ENCODE measurements at regions not wholly inside any gene's neighbourhood (a gene's known extent, or its start where the extent isn't known, plus 50 kb on each side); places are given as distances from the start of the nearest gene placed in this dataset.

DNA sequence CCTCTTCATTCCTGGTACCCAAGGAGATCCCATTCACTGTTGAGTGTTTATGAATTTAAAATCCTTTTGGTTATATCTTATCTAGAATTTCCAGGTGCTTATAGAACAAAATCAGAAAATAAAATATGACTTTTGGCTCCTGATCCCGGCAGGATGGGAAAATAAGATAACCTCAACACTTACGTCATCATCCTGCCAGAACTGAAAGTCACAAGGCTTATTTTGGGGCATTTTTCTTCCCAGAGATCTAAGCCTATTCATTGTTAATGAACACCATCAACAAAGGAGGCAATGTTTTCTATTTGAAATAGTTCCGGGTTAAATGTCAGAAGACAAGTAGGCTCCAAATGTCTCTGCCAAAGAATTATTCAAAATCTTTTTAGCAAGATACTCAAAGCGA is 580.6 kb downstream of the TFAP2A start:
- CTCF ChIA-PET = no interaction called here
- intact Hi-C loops (cut with micrococcal nuclease; ENCODE audit: unreplicated experiment) = no loop called here
- TF ChIP-seq, protein P1, sequence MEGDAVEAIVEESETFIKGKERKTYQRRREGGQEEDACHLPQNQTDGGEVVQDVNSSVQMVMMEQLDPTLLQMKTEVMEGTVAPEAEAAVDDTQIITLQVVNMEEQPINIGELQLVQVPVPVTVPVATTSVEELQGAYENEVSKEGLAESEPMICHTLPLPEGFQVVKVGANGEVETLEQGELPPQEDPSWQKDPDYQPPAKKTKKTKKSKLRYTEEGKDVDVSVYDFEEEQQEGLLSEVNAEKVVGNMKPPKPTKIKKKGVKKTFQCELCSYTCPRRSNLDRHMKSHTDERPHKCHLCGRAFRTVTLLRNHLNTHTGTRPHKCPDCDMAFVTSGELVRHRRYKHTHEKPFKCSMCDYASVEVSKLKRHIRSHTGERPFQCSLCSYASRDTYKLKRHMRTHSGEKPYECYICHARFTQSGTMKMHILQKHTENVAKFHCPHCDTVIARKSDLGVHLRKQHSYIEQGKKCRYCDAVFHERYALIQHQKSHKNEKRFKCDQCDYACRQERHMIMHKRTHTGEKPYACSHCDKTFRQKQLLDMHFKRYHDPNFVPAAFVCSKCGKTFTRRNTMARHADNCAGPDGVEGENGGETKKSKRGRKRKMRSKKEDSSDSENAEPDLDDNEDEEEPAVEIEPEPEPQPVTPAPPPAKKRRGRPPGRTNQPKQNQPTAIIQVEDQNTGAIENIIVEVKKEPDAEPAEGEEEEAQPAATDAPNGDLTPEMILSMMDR (conservative IDR thresholded peaks at IDR 0.05; ENCODE audit: low read depth, low read length) = no peak
- no peak for TF ChIP-seq EZH2 (IDR thresholded peaks at IDR 0.05; ENCODE audit: borderline replicate concordance, low read depth, low read length, poor library complexity, severe bottlenecking)
- H3K27me3 ChIP-seq (replicated peaks; ENCODE audit: insufficient read depth, low read depth, low read length, poor library complexity) = no peaks in the 10 kb centered on the region
- H3K9me3 ChIP-seq (ENCODE audit: low read depth, low read length, poor library complexity, severe bottlenecking) = no peaks in the 10 kb centered on the region
- H3K4me3 ChIP-seq (ENCODE audit: low read depth, low read length, poor library complexity, severe bottlenecking) = no peak overlapping the region
- DNase-seq (ENCODE audit: low spot score) = no peak
- H3K36me3 ChIP-seq (ENCODE audit: insufficient read depth, low read length, poor library complexity, severe bottlenecking) = no peaks in the 10 kb centered on the region
- no peak overlapping the region for H3K27ac ChIP-seq (ENCODE audit: low read depth, low read length, poor library complexity, severe bottlenecking)
- POLR2A ChIA-PET (ENCODE audit: low non-redundant PET) = no interaction called here
- H3K4me1 ChIP-seq (ENCODE audit: insufficient read depth, low read length, poor library complexity, severe bottlenecking) = no peaks in the 10 kb centered on the region
- no TSS peak for BruUV-seq (replicated peaks)

DNA sequence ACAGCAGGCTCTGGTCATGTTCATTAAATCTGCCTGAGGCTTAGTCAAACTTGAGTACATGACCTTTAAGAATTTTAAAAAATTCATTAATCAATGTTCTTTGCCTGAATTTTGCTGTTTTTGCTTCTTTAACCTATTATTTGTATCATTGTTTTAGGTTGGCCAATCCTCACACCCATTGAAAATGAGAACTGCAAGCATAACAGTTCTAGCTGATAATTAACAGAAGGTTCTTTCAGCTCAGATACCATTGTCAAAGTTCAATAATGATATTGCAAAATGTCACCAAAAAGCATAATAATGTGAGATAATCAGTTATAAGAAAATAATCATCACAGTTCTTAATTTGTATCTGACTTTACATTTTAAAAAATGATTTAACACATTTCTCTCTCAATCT is 583.1 kb downstream of the TFAP2A start:
- no peaks in the 10 kb centered on the region for H3K9me3 ChIP-seq (ENCODE audit: low read depth, low read length, poor library complexity, severe bottlenecking)
- no peaks in the 10 kb centered on the region for H3K4me1 ChIP-seq (ENCODE audit: insufficient read depth, low read length, poor library complexity, severe bottlenecking)
- no peak overlapping the region for H3K27ac ChIP-seq (ENCODE audit: low read depth, low read length, poor library complexity, severe bottlenecking)
- ChIA-PET CTCF (no interaction called here), POLR2A (ENCODE audit: low non-redundant PET) (no interaction called here)
- H3K27me3 ChIP-seq (replicated peaks; ENCODE audit: insufficient read depth, low read depth, low read length, poor library complexity) = no peaks in the 10 kb centered on the region
- no peak for DNase-seq (ENCODE audit: low spot score)
- no TSS peak for BruUV-seq (replicated peaks)
- no peak overlapping the region for H3K4me3 ChIP-seq (ENCODE audit: low read depth, low read length, poor library complexity, severe bottlenecking)
- intact Hi-C loops (cut with micrococcal nuclease; ENCODE audit: unreplicated experiment) = no loop called here
- TF ChIP-seq EZH2 (IDR thresholded peaks at IDR 0.05; ENCODE audit: borderline replicate concordance, low read depth, low read length, poor library complexity, severe bottlenecking) = no peak
- TF ChIP-seq, protein P1 (conservative IDR thresholded peaks at IDR 0.05; ENCODE audit: low read depth, low read length) = no peak
- H3K36me3 ChIP-seq (ENCODE audit: insufficient read depth, low read length, poor library complexity, severe bottlenecking) = no peaks in the 10 kb centered on the region

DNA sequence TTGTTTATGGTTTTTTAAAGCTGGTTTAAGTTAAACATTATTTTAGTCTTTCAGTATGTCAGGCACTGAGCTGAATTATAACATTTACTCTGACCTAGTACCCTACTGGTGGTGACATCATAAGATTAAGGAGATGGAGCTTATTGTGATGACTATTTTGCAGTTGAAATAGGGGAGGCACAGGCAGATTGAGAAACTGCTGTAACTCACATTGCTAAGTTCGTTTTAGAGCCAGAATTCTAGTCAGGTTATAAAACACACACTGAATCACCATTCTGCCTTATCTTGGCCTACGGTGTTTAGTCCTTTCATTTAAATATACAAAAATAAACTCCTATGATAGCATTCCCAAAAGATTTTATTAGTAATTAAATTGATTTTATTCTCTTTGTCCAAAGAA is 584.1 kb downstream of the TFAP2A start:
- H3K9me3 ChIP-seq (ENCODE audit: low read depth, low read length, poor library complexity, severe bottlenecking) = no peaks in the 10 kb centered on the region
- DNase-seq (ENCODE audit: low spot score) = no peak
- ChIA-PET CTCF (no interaction called here), POLR2A (ENCODE audit: low non-redundant PET) (no interaction called here)
- no peak overlapping the region for H3K27ac ChIP-seq (ENCODE audit: low read depth, low read length, poor library complexity, severe bottlenecking)
- H3K27me3 ChIP-seq (replicated peaks; ENCODE audit: insufficient read depth, low read depth, low read length, poor library complexity) = no peaks in the 10 kb centered on the region
- H3K4me3 ChIP-seq (ENCODE audit: low read depth, low read length, poor library complexity, severe bottlenecking) = no peak overlapping the region
- no peaks in the 10 kb centered on the region for H3K36me3 ChIP-seq (ENCODE audit: insufficient read depth, low read length, poor library complexity, severe bottlenecking)
- H3K4me1 ChIP-seq (ENCODE audit: insufficient read depth, low read length, poor library complexity, severe bottlenecking) = no peaks in the 10 kb centered on the region
- intact Hi-C loops (cut with micrococcal nuclease; ENCODE audit: unreplicated experiment) = no loop called here
- no TSS peak for BruUV-seq (replicated peaks)
- TF ChIP-seq, protein P1 (conservative IDR thresholded peaks at IDR 0.05; ENCODE audit: low read depth, low read length) = no peak
- no peak for TF ChIP-seq EZH2 (IDR thresholded peaks at IDR 0.05; ENCODE audit: borderline replicate concordance, low read depth, low read length, poor library complexity, severe bottlenecking)

Data from A673 (cell line).